HepG2 (cell line): ENCODE measurements at regions not wholly inside any gene's neighbourhood (a gene's known extent, or its start where the extent isn't known, plus 50 kb on each side); places are given as distances from the start of the nearest gene placed in this dataset.

Experiments used
- ATAC-seq: fragments of 200-7000 bp; cut with Tn5 transposase; 3 replicates; pipeline ENCODE4 v1.9.1; 2020; ENCODE audit warnings: mild to moderate bottlenecking, moderate library complexity
- BruUV-seq: library from RNA; stranded (reverse); fragments of 400-500 nt; replicated peaks from 2 replicates; lab custom pipeline; 2021; lab: Mats Ljungman, UMichigan
- CTCF ChIA-PET: fragments of 300-600 bp; formaldehyde crosslinking; extraction: SDS; loops from one replicate; lab custom pipeline; 2021; ENCODE audit warnings: low total read pairs, inconsistent platforms, low intra/inter-chr PET ratio; lab: Yijun Ruan, JAX
- POLR2A ChIA-PET: fragments of 350-600 bp; sonication (Branson Sonifier 250); formaldehyde crosslinking; loops from one replicate; lab custom pipeline; 2020; ENCODE audit warnings: antibody characterized with exemption, inconsistent platforms; lab: Yijun Ruan, JAX
- DNase-seq: peaks from one replicate; pipeline ENCODE4 v3.0.0-alpha.2; 2015; ENCODE audit warnings: low spot score
- FAIRE-seq: peaks from 3 replicates; lab custom pipeline; 2011; peaks lifted over from hg19 to GRCh38; lab: Jason Lieb, UNC
- H2AFZ ChIP-seq: one replicate; pipeline ENCODE4 v1.6.1; 2011; ENCODE audit warnings: low read length, inconsistent platforms
- H3K27ac ChIP-seq: fragments of 300-600 bp; 3 replicates; pipeline ENCODE4 v1.8.0; 2011; ENCODE audit warnings: mixed run types, mild to moderate bottlenecking, mixed read lengths, low read length, inconsistent platforms; ENCODE audit not compliant: insufficient read depth; ENCODE audit errors: extremely low read length
- H3K27me3 ChIP-seq, 2 experiments: fragments of 200-600 bp in 1 of 2; 2 replicates in 1 of 2; 3 replicates in 1 of 2; pipeline versions ENCODE4 v1.6.0 to v1.8.0; 2011; ENCODE audit warnings: low read length in 2 of 2, mild to moderate bottlenecking in 2 of 2, moderate library complexity in 2 of 2, inconsistent platforms in 1 of 2; ENCODE audit not compliant: insufficient read depth in 2 of 2, control insufficient read depth in 1 of 2
- H3K36me3 ChIP-seq, 2 experiments: fragments of 200-600 bp in 1 of 2; replicated peaks in 1 of 2; 2 replicates in 1 of 2; 3 replicates in 1 of 2; pipeline versions ENCODE4 v1.5.1 to v1.8.0; 2011; ENCODE audit warnings: low read length in 2 of 2, inconsistent platforms in 1 of 2; ENCODE audit not compliant: insufficient read depth in 2 of 2, control insufficient read depth in 1 of 2
- H3K4me1 ChIP-seq: 2 replicates; pipeline ENCODE4 v1.5.1; 2012; ENCODE audit warnings: low read length, inconsistent platforms; ENCODE audit not compliant: insufficient read depth
- H3K4me2 ChIP-seq: 2 replicates; pipeline ENCODE4 v1.6.0; 2011; ENCODE audit warnings: low read depth, low read length, inconsistent platforms
- H3K4me3 ChIP-seq, 3 experiments: fragments of 200-600 bp in 1 of 3; sonication (generic), shearing (Covaris generic) in 1 of 3; replicated peaks in 1 of 3; 2 replicates each; pipeline ENCODE4 v1.5.1; 2011 to 2016; ENCODE audit warnings: low read length in 3 of 3, inconsistent platforms in 2 of 3, low read depth in 2 of 3, mild to moderate bottlenecking in 2 of 3, control low read depth in 1 of 3, mixed read lengths in 1 of 3; ENCODE audit not compliant: insufficient read depth in 1 of 3
- H3K79me2 ChIP-seq: one replicate; pipeline ENCODE4 v1.6.1; 2011; ENCODE audit warnings: low read length, inconsistent platforms; ENCODE audit not compliant: insufficient read depth
- H3K9ac ChIP-seq: 2 replicates; pipeline ENCODE4 v1.6.0; 2011; ENCODE audit warnings: mild to moderate bottlenecking, low read depth, low read length, inconsistent platforms; ENCODE audit not compliant: insufficient read depth
- H3K9me3 ChIP-seq: 2 replicates; pipeline ENCODE4 v1.5.1; 2012; ENCODE audit warnings: mild to moderate bottlenecking, low read length
- H4K20me1 ChIP-seq: 2 replicates; pipeline ENCODE4 v1.6.0; 2011; ENCODE audit warnings: inconsistent platforms, mild to moderate bottlenecking, low read length, moderate library complexity; ENCODE audit not compliant: insufficient read depth
- BRCA1 ChIP-seq: sonication (generic); formaldehyde crosslinking; IDR thresholded peaks from 2 replicates; pipeline ENCODE4 v1.4.0; 2020; ENCODE audit warnings: missing genetic modification reagents
- HIC2 ChIP-seq: sonication (generic); formaldehyde crosslinking; IDR thresholded peaks from 2 replicates; pipeline ENCODE4 v1.9.0; 2022; ENCODE audit warnings: low read depth, missing genetic modification reagents
- MAFF ChIP-seq: IDR thresholded peaks from 2 replicates; pipeline ENCODE4 v1.6.1; 2011; ENCODE audit warnings: low read depth, low read length, improper control_type of control experiment
- MYC ChIP-seq: sonication (generic); formaldehyde crosslinking; IDR thresholded peaks from 2 replicates; pipeline ENCODE4 v1.9.0; 2021; ENCODE audit warnings: missing genetic modification reagents, borderline replicate concordance
- NCOA1 ChIP-seq: sonication (generic); formaldehyde crosslinking; IDR thresholded peaks from 2 replicates; pipeline ENCODE4 v1.9.0; 2021; ENCODE audit warnings: missing genetic modification reagents
- NFIC ChIP-seq: IDR thresholded peaks from 2 replicates; pipeline ENCODE4 v1.6.1; 2012; ENCODE audit warnings: mild to moderate bottlenecking, low read length, inconsistent platforms
- RAD21 ChIP-seq: fragments of 450-650 bp; formaldehyde crosslinking; IDR thresholded peaks from 2 replicates; pipeline ENCODE4 v1.5.0; 2020; ENCODE audit warnings: mild to moderate bottlenecking
- SIN3A ChIP-seq: IDR thresholded peaks from 2 replicates; pipeline ENCODE4 v1.6.1; 2011; ENCODE audit warnings: low read depth, mild to moderate bottlenecking, control low read depth, low read length, borderline replicate concordance
- SPEN ChIP-seq: sonication (generic); formaldehyde crosslinking; IDR thresholded peaks from 2 replicates; pipeline ENCODE4 v1.5.1; 2020; ENCODE audit warnings: low read depth, mild to moderate bottlenecking, missing genetic modification reagents
- TFE3 ChIP-seq: IDR thresholded peaks from 2 replicates; pipeline ENCODE4 v1.6.1; 2016
- ZNF234 ChIP-seq: sonication (generic); formaldehyde crosslinking; conservative IDR thresholded peaks from 2 replicates; pipeline ENCODE4 v1.5.1; 2020; ENCODE audit warnings: mild to moderate bottlenecking, missing genetic modification reagents
- ZNF543 ChIP-seq: sonication (generic); formaldehyde crosslinking; IDR thresholded peaks from 2 replicates; pipeline ENCODE4 v1.4.0; 2020; ENCODE audit warnings: mild to moderate bottlenecking, missing genetic modification reagents
- WGBS: methylation state at CpG from one replicate; pipeline ENCODE4 v1.1.6; 2017; ENCODE audit warnings: low lambda C conversion rate; 5-methylcytosine and 5-hydroxymethylcytosine counted together
- in situ Hi-C: cut with HindIII; loops from 2 replicates; pipeline ENCODE4 v1.10.0; 2017; ENCODE audit warnings: low pct_unique_long_range_greater_than_20kb; ENCODE audit not compliant: extremely low pct_ligation_motif_present
- intact Hi-C: fragments of 100-400 bp; cut with micrococcal nuclease; formaldehyde crosslinking; loops from one replicate; pipeline ENCODE4 v1.10.0; 2022; ENCODE audit not compliant: unreplicated experiment
- TF ChIP-seq, protein P1 (sequence below), 2 experiments: sonication (generic) in 1 of 2; formaldehyde crosslinking in 1 of 2; IDR thresholded peaks; 2 replicates each; pipeline versions ENCODE4 v1.4.0 to v1.6.1; 2016 to 2020; ENCODE audit warnings: borderline replicate concordance in 1 of 2, low read depth in 1 of 2, mild to moderate bottlenecking in 1 of 2, missing genetic modification reagents in 1 of 2

DNA sequence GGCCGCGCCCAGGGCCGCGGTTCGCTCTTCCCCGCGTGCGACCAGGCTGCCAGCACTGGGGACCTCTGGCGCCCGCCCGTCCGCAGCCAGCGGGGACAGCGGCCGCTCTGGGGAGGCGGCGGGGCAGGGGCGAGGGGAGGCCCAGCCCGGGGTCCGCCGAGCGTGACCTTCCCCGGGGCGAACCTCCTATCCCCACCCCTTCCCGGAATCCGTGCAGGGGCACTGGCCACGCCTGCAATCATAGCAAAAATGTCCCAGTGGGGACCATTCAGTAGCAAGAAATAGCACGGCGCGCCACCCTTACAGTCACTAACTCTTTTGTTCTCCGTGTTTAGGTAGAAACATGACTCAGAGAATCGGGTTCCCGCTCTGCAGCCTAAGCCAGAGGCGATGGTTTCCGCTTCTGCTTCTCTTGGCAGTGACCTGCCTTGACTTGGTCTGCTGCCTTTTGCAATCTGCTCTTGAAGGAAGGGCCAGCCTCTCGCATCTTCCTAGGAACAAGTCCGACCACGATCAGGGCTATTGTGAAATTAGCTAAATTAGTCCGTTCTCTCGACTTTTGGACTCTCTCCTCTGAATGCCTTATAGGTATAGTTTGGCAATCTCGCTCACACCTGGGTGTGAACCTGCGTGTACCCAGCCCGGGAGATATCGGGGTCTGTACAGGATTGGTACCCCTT, 79.3 kb upstream of the ACBD5 start:
- intact Hi-C loops: no loop called here
- WGBS: 59% methylated on average over 25 of the region's 44 CpGs
- TF ChIP-seq BRCA1 (CRISPR knock-in tag) (no peak), MYC (CRISPR knock-in tag) (no peak), NFIC (no peak), SIN3A (no peak), TFE3 (no peak), ZNF234 (no peak), HIC2 (CRISPR knock-in tag) (no peak), RAD21 (CRISPR knock-in tag) (no peak), ZNF543 (no peak), MAFF (no peak), NCOA1 (CRISPR knock-in tag) (no peak), SPEN (CRISPR knock-in tag) (no peak)
- TF ChIP-seq, protein P1, sequence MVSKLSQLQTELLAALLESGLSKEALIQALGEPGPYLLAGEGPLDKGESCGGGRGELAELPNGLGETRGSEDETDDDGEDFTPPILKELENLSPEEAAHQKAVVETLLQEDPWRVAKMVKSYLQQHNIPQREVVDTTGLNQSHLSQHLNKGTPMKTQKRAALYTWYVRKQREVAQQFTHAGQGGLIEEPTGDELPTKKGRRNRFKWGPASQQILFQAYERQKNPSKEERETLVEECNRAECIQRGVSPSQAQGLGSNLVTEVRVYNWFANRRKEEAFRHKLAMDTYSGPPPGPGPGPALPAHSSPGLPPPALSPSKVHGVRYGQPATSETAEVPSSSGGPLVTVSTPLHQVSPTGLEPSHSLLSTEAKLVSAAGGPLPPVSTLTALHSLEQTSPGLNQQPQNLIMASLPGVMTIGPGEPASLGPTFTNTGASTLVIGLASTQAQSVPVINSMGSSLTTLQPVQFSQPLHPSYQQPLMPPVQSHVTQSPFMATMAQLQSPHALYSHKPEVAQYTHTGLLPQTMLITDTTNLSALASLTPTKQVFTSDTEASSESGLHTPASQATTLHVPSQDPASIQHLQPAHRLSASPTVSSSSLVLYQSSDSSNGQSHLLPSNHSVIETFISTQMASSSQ (IDR thresholded peaks at IDR 0.05; ENCODE audit: low read depth): no peak
- TF ChIP-seq, protein P1 (CRISPR knock-in tag; IDR thresholded peaks at IDR 0.05; ENCODE audit: borderline replicate concordance): no peak
- H3K4me3 ChIP-seq: no peak overlapping the region
- ChIA-PET POLR2A (no interaction called here), CTCF (no interaction called here)
- no peak overlapping the region for H3K27ac ChIP-seq
- H3K36me3 ChIP-seq: no peaks in the 10 kb centered on the region
- no peaks in the 10 kb centered on the region for H3K79me2 ChIP-seq
- H3K9ac ChIP-seq: no peak overlapping the region
- H3K9me3 ChIP-seq: no peaks in the 10 kb centered on the region
- H3K4me1 ChIP-seq: no peaks in the 10 kb centered on the region
- H3K27me3 ChIP-seq: no peaks in the 10 kb centered on the region
- no TSS peak for BruUV-seq
- no peak for DNase-seq
- ATAC-seq: no peak
- no peak overlapping the region for H3K4me2 ChIP-seq
- no peaks in the 10 kb centered on the region for H4K20me1 ChIP-seq
- FAIRE-seq: no peak
- in situ Hi-C loops: no loop called here
- no peak overlapping the region for H2AFZ ChIP-seq
